Ascending aorta (tissue), 2 donors: ENCODE measurements at regions not wholly inside any gene's neighbourhood (a gene's known extent, or its start where the extent isn't known, plus 50 kb on each side); places are given as distances from the start of the nearest gene placed in this dataset.

Source experiments
- DNase-seq, 2 donors: peaks; one replicate each; pipeline ENCODE4 v3.0.0-alpha.2; 2019; ENCODE audit warnings: low spot score in 2 of 2
- H3K27ac ChIP-seq, 2 donors: fragments of 200-600 bp; sonication (generic); one replicate each; pipeline ENCODE4 v1.5.1; 2016 to 2017; ENCODE audit warnings: mild to moderate bottlenecking in 1 of 2
- H3K27me3 ChIP-seq: fragments of 200-600 bp; sonication (generic); one replicate; pipeline ENCODE4 v1.5.1; 2017
- H3K36me3 ChIP-seq, 2 donors: fragments of 200-600 bp; sonication (generic); one replicate each; pipeline ENCODE4 v1.5.1; 2016
- H3K4me1 ChIP-seq, 2 donors: fragments of 200-600 bp; sonication (generic); one replicate each; pipeline ENCODE4 v1.5.1; 2016 to 2017; ENCODE audit warnings: mild to moderate bottlenecking in 1 of 2
- H3K4me3 ChIP-seq, 2 donors: fragments of 200-600 bp; sonication (generic); one replicate each; pipeline ENCODE4 v1.5.1; 2016 to 2017; ENCODE audit warnings: mild to moderate bottlenecking in 1 of 2
- H3K9me3 ChIP-seq, 2 donors: fragments of 200-600 bp; sonication (generic); one replicate each; pipeline ENCODE4 v1.5.1; 2016
- CTCF ChIP-seq, 3 experiments: fragments of 200-600 bp in 2 of 3; fragments of 450-650 bp in 1 of 3; sonication (generic) in 2 of 3; IDR thresholded peaks; one replicate each; pipeline ENCODE4 v1.5.1; 2016 to 2019; ENCODE audit warnings: antibody characterized with exemption in 3 of 3, mild to moderate bottlenecking in 1 of 3, moderate library complexity in 1 of 3
- intact Hi-C: fragments of 100-400 bp; cut with DNase I; formaldehyde crosslinking; loops from one replicate; pipeline ENCODE4 v1.15.1; 2023

GRCh38 chr5:121171361-121171760 is 680.3 kb upstream of the FTMT start:
- Histone ChIP-seq H3K4me1 (no peaks in the 10 kb centered on the region), H3K27ac (no peak overlapping the region), H3K4me3 (no peak overlapping the region), H3K27me3 (no peaks in the 10 kb centered on the region), H3K9me3 (no peaks in the 10 kb centered on the region), H3K36me3 (no peaks in the 10 kb centered on the region)
- no peak for DNase-seq
- intact Hi-C loops: no loop called here
- TF ChIP-seq CTCF (IDR thresholded peaks at IDR 0.05): no peak

- Histone ChIP-seq H3K27me3 (no peaks in the 10 kb centered on the region), H3K27ac (no peak overlapping the region), H3K4me1 (no peaks in the 10 kb centered on the region), H3K4me3 (no peak overlapping the region), H3K36me3 (no peaks in the 10 kb centered on the region), H3K9me3 (no peaks in the 10 kb centered on the region)
- intact Hi-C loops: no loop called here
- no peak for TF ChIP-seq CTCF (IDR thresholded peaks at IDR 0.05)
- DNase-seq: no peak
These were observed 679.8 kb upstream of the FTMT start for GRCh38 chr5:121171834-121172233.

- intact Hi-C loops: no loop called here
- Histone ChIP-seq H3K9me3 (no peaks in the 10 kb centered on the region), H3K4me1 (no peaks in the 10 kb centered on the region), H3K4me3 (no peak overlapping the region), H3K36me3 (no peaks in the 10 kb centered on the region), H3K27me3 (no peaks in the 10 kb centered on the region), H3K27ac (no peak overlapping the region)
- no peak for DNase-seq
- no peak for TF ChIP-seq CTCF (IDR thresholded peaks at IDR 0.05)
These were observed 677.3 kb upstream of the FTMT start for GRCh38 chr5:121174351-121174750.

DNA sequence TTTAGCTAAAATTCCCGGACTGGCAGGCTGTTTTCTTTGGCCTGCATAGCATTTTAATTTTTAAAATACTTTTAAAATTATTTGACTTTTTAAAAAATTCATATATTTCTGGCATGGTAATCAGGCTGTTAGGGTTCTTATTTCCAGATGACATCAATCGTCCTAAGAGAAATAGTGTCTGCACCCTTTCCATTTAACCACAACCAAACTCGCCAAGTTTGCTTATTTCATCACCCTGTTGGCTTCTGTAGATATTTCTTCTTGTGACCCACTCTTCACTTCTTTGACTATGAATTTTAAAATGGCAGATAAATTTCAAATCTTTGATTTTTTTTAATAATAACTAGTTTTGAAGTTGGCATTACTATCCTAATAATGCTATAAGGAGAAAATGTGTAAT is 675.7 kb upstream of the FTMT start:
- DNase-seq: no peak
- Histone ChIP-seq H3K4me1 (no peaks in the 10 kb centered on the region), H3K27ac (no peak overlapping the region), H3K27me3 (no peaks in the 10 kb centered on the region), H3K36me3 (no peaks in the 10 kb centered on the region), H3K4me3 (no peak overlapping the region), H3K9me3 (no peaks in the 10 kb centered on the region)
- intact Hi-C loops: no loop called here
- TF ChIP-seq CTCF (IDR thresholded peaks at IDR 0.05): no peak

GRCh38 chr5:121182788-121183490 is 668.7 kb upstream of the FTMT start:
- TF ChIP-seq CTCF (IDR thresholded peaks at IDR 0.05): no peak
- Histone ChIP-seq H3K27ac (no peak overlapping the region), H3K36me3 (no peaks in the 10 kb centered on the region), H3K4me3 (no peak overlapping the region), H3K9me3 (no peaks in the 10 kb centered on the region), H3K27me3 (no peaks in the 10 kb centered on the region), H3K4me1 (no peaks in the 10 kb centered on the region)
- intact Hi-C loops: no loop called here
- no peak for DNase-seq

- no peaks in the 10 kb centered on the region for H3K27me3 ChIP-seq
- H3K36me3 ChIP-seq: no peaks in the 10 kb centered on the region
- TF ChIP-seq CTCF (IDR thresholded peaks at IDR 0.05): no peak
- no peaks in the 10 kb centered on the region for H3K4me1 ChIP-seq
- intact Hi-C loops: no loop called here
- no peak overlapping the region for H3K27ac ChIP-seq
- no peaks in the 10 kb centered on the region for H3K9me3 ChIP-seq
- no peak for DNase-seq
- H3K4me3 ChIP-seq: no peak overlapping the region
These were observed 662.8 kb upstream of the FTMT start for GRCh38 chr5:121188849-121189248.
